GM23338 (cell line): ENCODE measurements at regions not wholly inside any gene's neighbourhood (a gene's known extent, or its start where the extent isn't known, plus 50 kb on each side); places are given as distances from the start of the nearest gene placed in this dataset.

Source experiments
- CTCF ChIP-seq, 2 experiments: fragments of 200-600 bp in 1 of 2; sonication (generic) in 1 of 2; conservative IDR thresholded peaks; 2 replicates each; pipeline versions ENCODE4 v1.5.1 to v1.6.1; 2016 to 2017; ENCODE audit warnings: antibody characterized with exemption in 2 of 2, low read depth in 2 of 2, mild to moderate bottlenecking in 2 of 2, moderate library complexity in 1 of 2
- REST ChIP-seq: IDR thresholded peaks from one replicate; pipeline ENCODE4 v1.6.1; 2018; ENCODE audit warnings: antibody characterized with exemption; ENCODE audit not compliant: unreplicated experiment

- no peak for TF ChIP-seq CTCF (conservative IDR thresholded peaks at IDR 0.05; ENCODE audit: low read depth in 2 of 2)
- no peak for TF ChIP-seq REST
Observed at GRCh38 chr11:29485641-29486040, 531.2 kb downstream of the KCNA4 start.
